WTC11 (cell line): ENCODE measurements at regions not wholly inside any gene's neighbourhood (a gene's known extent, or its start where the extent isn't known, plus 50 kb on each side); places are given as distances from the start of the nearest gene placed in this dataset.
A peak's percentile ranks its signal among the peaks of the same experiment; 100 is the strongest.

Source experiments
- ATAC-seq: fragments of 200-7000 bp; cut with Tn5 transposase; 2 replicates; pipeline ENCODE4 v1.10.0; 2021; ENCODE audit warnings: mild to moderate bottlenecking, moderate library complexity
- CTCF ChIA-PET: fragments of 300-600 bp; sonication (Branson Sonifier 250); formaldehyde crosslinking; loops from one replicate; lab custom pipeline; 2021; ENCODE audit warnings: antibody characterized with exemption; lab: Charles Lee
- POLR2A ChIA-PET: fragments of 350-600 bp; sonication (Branson Sonifier 250); formaldehyde crosslinking; loops from one replicate; lab custom pipeline; 2021; ENCODE audit warnings: antibody characterized with exemption; lab: Charles Lee
- DNase-seq: peaks from one replicate; pipeline ENCODE4 v3.0.0; 2021; ENCODE audit warnings: low spot score
- H3K27ac Mint-ChIP-seq: 2 replicates; pipeline ENCODE4 v1.8.0; 2021; ENCODE audit warnings: mixed read lengths
- H3K27me3 Mint-ChIP-seq: 2 replicates; pipeline ENCODE4 v1.8.0; 2021; ENCODE audit warnings: low read depth, mild to moderate bottlenecking, moderate library complexity, mixed read lengths
- H3K36me3 Mint-ChIP-seq: 2 replicates; pipeline ENCODE4 v1.8.0; 2021; ENCODE audit warnings: mixed read lengths
- H3K4me1 Mint-ChIP-seq: 2 replicates; pipeline ENCODE4 v1.8.0; 2022; ENCODE audit warnings: mixed read lengths
- H3K4me3 Mint-ChIP-seq: 2 replicates; pipeline ENCODE4 v1.8.0; 2021; ENCODE audit warnings: mild to moderate bottlenecking, moderate library complexity, mixed read lengths
- H3K9me3 Mint-ChIP-seq: 2 replicates; pipeline ENCODE4 v1.8.0; 2021; ENCODE audit warnings: mixed read lengths
- ATF2 ChIP-seq: sonication (generic); formaldehyde crosslinking; IDR thresholded peaks from 2 replicates; pipeline ENCODE4 v1.8.1; 2022; ENCODE audit warnings: low read depth, missing genetic modification reagents, borderline replicate concordance
- CREB1 ChIP-seq: sonication (generic); formaldehyde crosslinking; IDR thresholded peaks from 2 replicates; pipeline ENCODE4 v1.8.0; 2023; ENCODE audit warnings: mild to moderate bottlenecking, missing genetic modification reagents
- CTCF ChIP-seq: fragments of 200-600 bp; IDR thresholded peaks from 2 replicates; pipeline ENCODE4 v1.8.0; 2022; ENCODE audit warnings: antibody characterized with exemption
- E2F1 ChIP-seq: sonication (generic); formaldehyde crosslinking; IDR thresholded peaks from 2 replicates; pipeline ENCODE4 v1.8.0; 2022; ENCODE audit warnings: mild to moderate bottlenecking, missing genetic modification reagents
- E2F5 ChIP-seq: sonication (generic); formaldehyde crosslinking; IDR thresholded peaks from 2 replicates; pipeline ENCODE4 v1.8.1; 2022; ENCODE audit warnings: mild to moderate bottlenecking, moderate library complexity, missing genetic modification reagents
- JAZF1 ChIP-seq: fragments of 250-450 bp; sonication (Bioruptor Pico); IDR thresholded peaks from 2 replicates; pipeline ENCODE4 v1.9.0; 2021; ENCODE audit warnings: moderate library complexity, mild to moderate bottlenecking, inconsistent platforms
- NFE2L1 ChIP-seq: sonication (generic); formaldehyde crosslinking; IDR thresholded peaks from 2 replicates; pipeline ENCODE4 v1.8.1; 2023; ENCODE audit warnings: missing genetic modification reagents
- NFYB ChIP-seq: sonication (generic); formaldehyde crosslinking; conservative IDR thresholded peaks from 2 replicates; pipeline ENCODE4 v1.8.0; 2022; ENCODE audit warnings: low read depth, missing genetic modification reagents
- NR1H2 ChIP-seq: sonication (generic); formaldehyde crosslinking; IDR thresholded peaks from 2 replicates; pipeline ENCODE4 v1.9.0; 2021; ENCODE audit warnings: mild to moderate bottlenecking, moderate library complexity, missing genetic modification reagents
- RORB ChIP-seq: fragments of 250-450 bp; sonication (Bioruptor Pico); IDR thresholded peaks from 2 replicates; pipeline ENCODE4 v1.9.0; 2021; ENCODE audit warnings: mild to moderate bottlenecking
- SOX15 ChIP-seq: fragments of 250-450 bp; sonication (Bioruptor Pico); IDR thresholded peaks from 2 replicates; pipeline ENCODE4 v1.9.0; 2021; ENCODE audit warnings: mild to moderate bottlenecking
- USF1 ChIP-seq: sonication (generic); formaldehyde crosslinking; IDR thresholded peaks from 2 replicates; pipeline ENCODE4 v1.8.0; 2022; ENCODE audit warnings: mild to moderate bottlenecking, missing genetic modification reagents
- ZNF396 ChIP-seq: fragments of 250-450 bp; sonication (Bioruptor Pico); IDR thresholded peaks from 2 replicates; pipeline ENCODE4 v1.8.0; 2021; ENCODE audit warnings: mild to moderate bottlenecking, moderate library complexity, borderline replicate concordance
- ZNF671 ChIP-seq: fragments of 250-450 bp; sonication (Bioruptor Pico); IDR thresholded peaks from 2 replicates; pipeline ENCODE4 v1.8.0; 2021; ENCODE audit warnings: mild to moderate bottlenecking

GRCh38 chr13:76672420-76672819 lies 213.8 kb downstream of the KCTD12 start:
- H3K9me3 Mint-ChIP-seq: peaks cover 15% of the 10 kb centered on the region
- ChIA-PET CTCF (no interaction called here), POLR2A (no interaction called here)
- H3K27ac Mint-ChIP-seq: no peak overlapping the region
- ATAC-seq (no peak), DNase-seq (no peak)
- H3K4me1 Mint-ChIP-seq: peaks cover 7% of the 10 kb centered on the region
- H3K27me3 Mint-ChIP-seq: no peaks in the 10 kb centered on the region
- H3K4me3 Mint-ChIP-seq: no peak overlapping the region
- H3K36me3 Mint-ChIP-seq: no peaks in the 10 kb centered on the region
- no peak for TF ChIP-seq CREB1 (CRISPR knock-in tag)
- no peak for TF ChIP-seq USF1 (CRISPR knock-in tag)
- TF ChIP-seq NFE2L1 (CRISPR knock-in tag): no peak
- TF ChIP-seq CTCF: no peak
- TF ChIP-seq NR1H2: no peak
- TF ChIP-seq ZNF671 (CRISPR knock-in tag): no peak
- no peak for TF ChIP-seq RORB
- no peak for TF ChIP-seq ZNF396 (CRISPR knock-in tag)
- no peak for TF ChIP-seq SOX15 (CRISPR knock-in tag)

GRCh38 chr13:76668716-76669115 lies 217.5 kb downstream of the KCTD12 start:
- no peak for DNase-seq
- H3K4me1 Mint-ChIP-seq: peaks cover 7% of the 10 kb centered on the region
- POLR2A ChIA-PET: no interaction called here
- H3K27ac Mint-ChIP-seq: no peak overlapping the region
- peak; percentile 62 for ATAC-seq
- no peak overlapping the region for H3K4me3 Mint-ChIP-seq
- no peaks in the 10 kb centered on the region for H3K36me3 Mint-ChIP-seq
- no peaks in the 10 kb centered on the region for H3K27me3 Mint-ChIP-seq
- TF ChIP-seq E2F1 (CRISPR knock-in tag) (no peak), NFYB (CRISPR knock-in tag) (no peak), SOX15 (CRISPR knock-in tag) (no peak)
- TF ChIP-seq, all 79 proteins: peak for 0
- CTCF ChIA-PET: interaction anchor here (0.6 to 2.3 kb wide), 4 partner anchors 217 to 334 kb away, joined by 3 to 21 read pairs (median 5); partner anchors contain the start of gene KCTD12
- peaks cover 11% of the 10 kb centered on the region for H3K9me3 Mint-ChIP-seq

- H3K27me3 Mint-ChIP-seq: no peaks in the 10 kb centered on the region
- ChIA-PET CTCF (interaction anchor here (1.8 to 2.3 kb wide), 3 partner anchors 217 to 235 kb away, joined by 5 to 21 read pairs (median 5); partner anchors contain the start of gene KCTD12), POLR2A (no interaction called here)
- no peak overlapping the region for H3K4me3 Mint-ChIP-seq
- no peak for ATAC-seq
- no peak overlapping the region for H3K27ac Mint-ChIP-seq
- H3K9me3 Mint-ChIP-seq: peaks cover 5% of the 10 kb centered on the region
- TF ChIP-seq CREB1 (CRISPR knock-in tag): no peak
- TF ChIP-seq E2F5: no peak
- TF ChIP-seq USF1 (CRISPR knock-in tag): no peak
- no peak for TF ChIP-seq JAZF1 (CRISPR knock-in tag)
- no peak for TF ChIP-seq ATF2
- no peak for DNase-seq
- H3K4me1 Mint-ChIP-seq: peaks cover 7% of the 10 kb centered on the region
- H3K36me3 Mint-ChIP-seq: no peaks in the 10 kb centered on the region
Measured at GRCh38 chr13:76668141-76668540, 218.1 kb downstream of the KCTD12 start.
